HEK293 (cell line): ENCODE measurements at regions not wholly inside any gene's neighbourhood (a gene's known extent, or its start where the extent isn't known, plus 50 kb on each side); places are given as distances from the start of the nearest gene placed in this dataset.

Experiments
- FEZF1 ChIP-seq: fragments of 450-650 bp; formaldehyde crosslinking; IDR thresholded peaks from 2 replicates; pipeline ENCODE4 v1.5.1; 2016; ENCODE audit warnings: missing biosample characterization, missing genetic modification characterization
- GLI4 ChIP-seq: fragments of 450-650 bp; formaldehyde crosslinking; IDR thresholded peaks from 2 replicates; pipeline ENCODE4 v1.5.1; 2016; ENCODE audit warnings: missing biosample characterization, missing genetic modification characterization
- KLF10 ChIP-seq: fragments of 450-650 bp; IDR thresholded peaks from 2 replicates; pipeline ENCODE4 v1.5.1; 2018; ENCODE audit warnings: missing biosample characterization, mild to moderate bottlenecking, missing genetic modification characterization
- OSR2 ChIP-seq: fragments of 450-650 bp; formaldehyde crosslinking; IDR thresholded peaks from 2 replicates; pipeline ENCODE4 v1.5.1; 2016; ENCODE audit warnings: missing biosample characterization, missing genetic modification characterization
- SP2 ChIP-seq: fragments of 450-650 bp; formaldehyde crosslinking; IDR thresholded peaks from 2 replicates; pipeline ENCODE4 v1.5.1; 2016; ENCODE audit warnings: missing biosample characterization, missing genetic modification characterization
- TCF7L2 ChIP-seq: IDR thresholded peaks from 2 replicates; pipeline ENCODE4 v1.6.1; 2011; ENCODE audit warnings: low read depth, mild to moderate bottlenecking, inconsistent platforms, low read length, moderate library complexity, borderline replicate concordance
- YY1 ChIP-seq: fragments of 450-650 bp; formaldehyde crosslinking; IDR thresholded peaks from 2 replicates; pipeline ENCODE4 v1.5.1; 2018; ENCODE audit warnings: missing biosample characterization, missing genetic modification characterization
- ZNF2 ChIP-seq: fragments of 450-650 bp; formaldehyde crosslinking; IDR thresholded peaks from 2 replicates; pipeline ENCODE4 v1.5.1; 2016; ENCODE audit warnings: missing biosample characterization, missing genetic modification characterization
- ZNF24 ChIP-seq: fragments of 450-650 bp; formaldehyde crosslinking; IDR thresholded peaks from 2 replicates; pipeline ENCODE4 v1.5.1; 2016; ENCODE audit warnings: missing biosample characterization, missing genetic modification characterization
- ZNF366 ChIP-seq: fragments of 450-650 bp; formaldehyde crosslinking; conservative IDR thresholded peaks from 2 replicates; pipeline ENCODE4 v1.5.1; 2016; ENCODE audit warnings: missing biosample characterization, missing genetic modification characterization
- ZNF600 ChIP-seq: fragments of 450-650 bp; formaldehyde crosslinking; IDR thresholded peaks from 2 replicates; pipeline ENCODE4 v1.5.1; 2016; ENCODE audit warnings: missing biosample characterization, missing genetic modification characterization
- ZNF843 ChIP-seq: fragments of 450-650 bp; formaldehyde crosslinking; IDR thresholded peaks from 2 replicates; pipeline ENCODE4 v1.5.1; 2016; ENCODE audit warnings: missing biosample characterization, missing genetic modification characterization
- ZSCAN30 ChIP-seq: fragments of 450-650 bp; IDR thresholded peaks from 2 replicates; pipeline ENCODE4 v1.5.1; 2018; ENCODE audit warnings: missing biosample characterization, mild to moderate bottlenecking, missing genetic modification characterization, moderate library complexity
- ZXDB ChIP-seq: fragments of 450-650 bp; formaldehyde crosslinking; IDR thresholded peaks from 2 replicates; pipeline ENCODE4 v1.5.1; 2016; ENCODE audit warnings: missing biosample characterization, missing genetic modification characterization
- TF ChIP-seq, protein P1 (sequence below): fragments of 450-650 bp; formaldehyde crosslinking; IDR thresholded peaks from 2 replicates; pipeline ENCODE4 v1.5.1; 2016; ENCODE audit warnings: missing biosample characterization, missing genetic modification characterization
- TF ChIP-seq, protein P2 (sequence below): fragments of 450-650 bp; formaldehyde crosslinking; IDR thresholded peaks from 2 replicates; pipeline ENCODE4 v1.5.1; 2016; ENCODE audit warnings: missing biosample characterization, missing genetic modification characterization
- TF ChIP-seq, protein P3 (sequence below): fragments of 450-650 bp; formaldehyde crosslinking; IDR thresholded peaks from 2 replicates; pipeline ENCODE4 v1.5.1; 2017; ENCODE audit warnings: missing biosample characterization, missing genetic modification characterization
- TF ChIP-seq, protein P4 (sequence below): fragments of 450-650 bp; formaldehyde crosslinking; IDR thresholded peaks from 2 replicates; pipeline ENCODE4 v1.5.1; 2017; ENCODE audit warnings: missing biosample characterization, mild to moderate bottlenecking, missing genetic modification characterization, moderate library complexity
- TF ChIP-seq, protein P5 (sequence below): fragments of 450-650 bp; formaldehyde crosslinking; IDR thresholded peaks from 2 replicates; pipeline ENCODE4 v1.5.1; 2017; ENCODE audit warnings: missing biosample characterization, missing genetic modification characterization
- TF ChIP-seq, protein P6 (sequence below): fragments of 450-650 bp; formaldehyde crosslinking; IDR thresholded peaks from 2 replicates; pipeline ENCODE4 v1.5.1; 2016; ENCODE audit warnings: missing biosample characterization, missing genetic modification characterization
- TF ChIP-seq, protein P7 (sequence below): fragments of 450-650 bp; formaldehyde crosslinking; IDR thresholded peaks from 2 replicates; pipeline ENCODE4 v1.5.1; 2016; ENCODE audit warnings: missing biosample characterization, missing genetic modification characterization, borderline replicate concordance
- TF ChIP-seq, protein P8 (sequence below): fragments of 450-650 bp; IDR thresholded peaks from 2 replicates; pipeline ENCODE4 v1.5.1; 2018; ENCODE audit warnings: missing biosample characterization, missing genetic modification characterization

DNA sequence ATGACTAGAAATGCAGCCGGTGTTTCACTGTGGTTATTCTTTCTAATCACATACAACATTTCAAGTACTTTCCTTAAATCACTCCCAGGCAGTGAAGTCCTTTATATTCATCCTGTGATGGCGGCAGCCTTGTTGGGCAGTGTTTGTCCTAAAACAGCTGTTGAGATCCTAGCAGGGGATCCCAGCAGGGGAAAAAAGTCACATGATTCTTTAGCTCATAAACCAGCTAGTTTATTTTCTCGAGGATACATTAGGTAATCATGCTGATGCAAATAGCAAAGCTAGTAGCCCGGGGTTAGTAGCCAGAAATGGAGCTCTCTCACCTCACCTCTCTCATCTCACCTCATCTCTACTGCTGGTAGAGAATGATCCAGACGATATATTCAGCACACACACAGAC is 70.5 kb downstream of the FOXD1 start (continued):
- TF ChIP-seq, protein P1, sequence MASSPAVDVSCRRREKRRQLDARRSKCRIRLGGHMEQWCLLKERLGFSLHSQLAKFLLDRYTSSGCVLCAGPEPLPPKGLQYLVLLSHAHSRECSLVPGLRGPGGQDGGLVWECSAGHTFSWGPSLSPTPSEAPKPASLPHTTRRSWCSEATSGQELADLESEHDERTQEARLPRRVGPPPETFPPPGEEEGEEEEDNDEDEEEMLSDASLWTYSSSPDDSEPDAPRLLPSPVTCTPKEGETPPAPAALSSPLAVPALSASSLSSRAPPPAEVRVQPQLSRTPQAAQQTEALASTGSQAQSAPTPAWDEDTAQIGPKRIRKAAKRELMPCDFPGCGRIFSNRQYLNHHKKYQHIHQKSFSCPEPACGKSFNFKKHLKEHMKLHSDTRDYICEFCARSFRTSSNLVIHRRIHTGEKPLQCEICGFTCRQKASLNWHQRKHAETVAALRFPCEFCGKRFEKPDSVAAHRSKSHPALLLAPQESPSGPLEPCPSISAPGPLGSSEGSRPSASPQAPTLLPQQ = 0 out of 2 replicates have a peak, but pooled peaks have one; percentile 51
- TF ChIP-seq YY1 = peak; percentile 36; the same call in 1 of the 2 replicates
- TF ChIP-seq ZNF843 = peak; percentile 55; the same call in 1 of the 2 replicates
- peak; percentile 77 for TF ChIP-seq OSR2 (tag by site-specific recombination)
- no peak for TF ChIP-seq SP2 (tag by site-specific recombination)
- TF ChIP-seq FEZF1 (tag by site-specific recombination) = peak; percentile 54; the same call in 1 of the 2 replicates
- no peak for TF ChIP-seq GLI4 (tag by site-specific recombination)
- TF ChIP-seq TCF7L2 = peak; percentile 18; the same call in 1 of the 2 replicates
- TF ChIP-seq ZNF600 = no peak
- TF ChIP-seq, protein P2, sequence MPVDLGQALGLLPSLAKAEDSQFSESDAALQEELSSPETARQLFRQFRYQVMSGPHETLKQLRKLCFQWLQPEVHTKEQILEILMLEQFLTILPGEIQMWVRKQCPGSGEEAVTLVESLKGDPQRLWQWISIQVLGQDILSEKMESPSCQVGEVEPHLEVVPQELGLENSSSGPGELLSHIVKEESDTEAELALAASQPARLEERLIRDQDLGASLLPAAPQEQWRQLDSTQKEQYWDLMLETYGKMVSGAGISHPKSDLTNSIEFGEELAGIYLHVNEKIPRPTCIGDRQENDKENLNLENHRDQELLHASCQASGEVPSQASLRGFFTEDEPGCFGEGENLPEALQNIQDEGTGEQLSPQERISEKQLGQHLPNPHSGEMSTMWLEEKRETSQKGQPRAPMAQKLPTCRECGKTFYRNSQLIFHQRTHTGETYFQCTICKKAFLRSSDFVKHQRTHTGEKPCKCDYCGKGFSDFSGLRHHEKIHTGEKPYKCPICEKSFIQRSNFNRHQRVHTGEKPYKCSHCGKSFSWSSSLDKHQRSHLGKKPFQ = peak; percentile 26; the same call in 1 of the 2 replicates
- TF ChIP-seq, protein P3, sequence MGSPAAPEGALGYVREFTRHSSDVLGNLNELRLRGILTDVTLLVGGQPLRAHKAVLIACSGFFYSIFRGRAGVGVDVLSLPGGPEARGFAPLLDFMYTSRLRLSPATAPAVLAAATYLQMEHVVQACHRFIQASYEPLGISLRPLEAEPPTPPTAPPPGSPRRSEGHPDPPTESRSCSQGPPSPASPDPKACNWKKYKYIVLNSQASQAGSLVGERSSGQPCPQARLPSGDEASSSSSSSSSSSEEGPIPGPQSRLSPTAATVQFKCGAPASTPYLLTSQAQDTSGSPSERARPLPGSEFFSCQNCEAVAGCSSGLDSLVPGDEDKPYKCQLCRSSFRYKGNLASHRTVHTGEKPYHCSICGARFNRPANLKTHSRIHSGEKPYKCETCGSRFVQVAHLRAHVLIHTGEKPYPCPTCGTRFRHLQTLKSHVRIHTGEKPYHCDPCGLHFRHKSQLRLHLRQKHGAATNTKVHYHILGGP = peak; percentile 61; the same call in 1 of the 2 replicates
- TF ChIP-seq ZNF2 (tag by site-specific recombination) = peak; percentile 44; the same call in 1 of the 2 replicates
- TF ChIP-seq, protein P4, sequence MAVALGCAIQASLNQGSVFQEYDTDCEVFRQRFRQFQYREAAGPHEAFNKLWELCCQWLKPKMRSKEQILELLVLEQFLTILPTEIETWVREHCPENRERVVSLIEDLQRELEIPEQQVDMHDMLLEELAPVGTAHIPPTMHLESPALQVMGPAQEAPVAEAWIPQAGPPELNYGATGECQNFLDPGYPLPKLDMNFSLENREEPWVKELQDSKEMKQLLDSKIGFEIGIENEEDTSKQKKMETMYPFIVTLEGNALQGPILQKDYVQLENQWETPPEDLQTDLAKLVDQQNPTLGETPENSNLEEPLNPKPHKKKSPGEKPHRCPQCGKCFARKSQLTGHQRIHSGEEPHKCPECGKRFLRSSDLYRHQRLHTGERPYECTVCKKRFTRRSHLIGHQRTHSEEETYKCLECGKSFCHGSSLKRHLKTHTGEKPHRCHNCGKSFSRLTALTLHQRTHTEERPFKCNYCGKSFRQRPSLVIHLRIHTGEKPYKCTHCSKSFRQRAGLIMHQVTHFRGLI = peak; percentile 80; the same call in 1 of the 2 replicates
- peak; percentile 78; the same call in 1 of the 2 replicates for TF ChIP-seq ZNF366 (tag by site-specific recombination)
- TF ChIP-seq, protein P5, sequence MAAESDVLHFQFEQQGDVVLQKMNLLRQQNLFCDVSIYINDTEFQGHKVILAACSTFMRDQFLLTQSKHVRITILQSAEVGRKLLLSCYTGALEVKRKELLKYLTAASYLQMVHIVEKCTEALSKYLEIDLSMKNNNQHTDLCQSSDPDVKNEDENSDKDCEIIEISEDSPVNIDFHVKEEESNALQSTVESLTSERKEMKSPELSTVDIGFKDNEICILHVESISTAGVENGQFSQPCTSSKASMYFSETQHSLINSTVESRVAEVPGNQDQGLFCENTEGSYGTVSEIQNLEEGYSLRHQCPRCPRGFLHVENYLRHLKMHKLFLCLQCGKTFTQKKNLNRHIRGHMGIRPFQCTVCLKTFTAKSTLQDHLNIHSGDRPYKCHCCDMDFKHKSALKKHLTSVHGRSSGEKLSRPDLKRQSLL = peak; percentile 35; the same call in 1 of the 2 replicates
- TF ChIP-seq ZSCAN30 (tag by site-specific recombination) = peak; percentile 69
- TF ChIP-seq, protein P6, sequence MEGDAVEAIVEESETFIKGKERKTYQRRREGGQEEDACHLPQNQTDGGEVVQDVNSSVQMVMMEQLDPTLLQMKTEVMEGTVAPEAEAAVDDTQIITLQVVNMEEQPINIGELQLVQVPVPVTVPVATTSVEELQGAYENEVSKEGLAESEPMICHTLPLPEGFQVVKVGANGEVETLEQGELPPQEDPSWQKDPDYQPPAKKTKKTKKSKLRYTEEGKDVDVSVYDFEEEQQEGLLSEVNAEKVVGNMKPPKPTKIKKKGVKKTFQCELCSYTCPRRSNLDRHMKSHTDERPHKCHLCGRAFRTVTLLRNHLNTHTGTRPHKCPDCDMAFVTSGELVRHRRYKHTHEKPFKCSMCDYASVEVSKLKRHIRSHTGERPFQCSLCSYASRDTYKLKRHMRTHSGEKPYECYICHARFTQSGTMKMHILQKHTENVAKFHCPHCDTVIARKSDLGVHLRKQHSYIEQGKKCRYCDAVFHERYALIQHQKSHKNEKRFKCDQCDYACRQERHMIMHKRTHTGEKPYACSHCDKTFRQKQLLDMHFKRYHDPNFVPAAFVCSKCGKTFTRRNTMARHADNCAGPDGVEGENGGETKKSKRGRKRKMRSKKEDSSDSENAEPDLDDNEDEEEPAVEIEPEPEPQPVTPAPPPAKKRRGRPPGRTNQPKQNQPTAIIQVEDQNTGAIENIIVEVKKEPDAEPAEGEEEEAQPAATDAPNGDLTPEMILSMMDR (tag by site-specific recombination) = no peak
- peak; percentile 54; the same call in 1 of the 2 replicates for TF ChIP-seq KLF10 (tag by site-specific recombination)
- peak; percentile 81 for TF ChIP-seq ZXDB (tag by site-specific recombination)
- peak; percentile 88 for TF ChIP-seq ZNF24 (tag by site-specific recombination)
- TF ChIP-seq, protein P7, sequence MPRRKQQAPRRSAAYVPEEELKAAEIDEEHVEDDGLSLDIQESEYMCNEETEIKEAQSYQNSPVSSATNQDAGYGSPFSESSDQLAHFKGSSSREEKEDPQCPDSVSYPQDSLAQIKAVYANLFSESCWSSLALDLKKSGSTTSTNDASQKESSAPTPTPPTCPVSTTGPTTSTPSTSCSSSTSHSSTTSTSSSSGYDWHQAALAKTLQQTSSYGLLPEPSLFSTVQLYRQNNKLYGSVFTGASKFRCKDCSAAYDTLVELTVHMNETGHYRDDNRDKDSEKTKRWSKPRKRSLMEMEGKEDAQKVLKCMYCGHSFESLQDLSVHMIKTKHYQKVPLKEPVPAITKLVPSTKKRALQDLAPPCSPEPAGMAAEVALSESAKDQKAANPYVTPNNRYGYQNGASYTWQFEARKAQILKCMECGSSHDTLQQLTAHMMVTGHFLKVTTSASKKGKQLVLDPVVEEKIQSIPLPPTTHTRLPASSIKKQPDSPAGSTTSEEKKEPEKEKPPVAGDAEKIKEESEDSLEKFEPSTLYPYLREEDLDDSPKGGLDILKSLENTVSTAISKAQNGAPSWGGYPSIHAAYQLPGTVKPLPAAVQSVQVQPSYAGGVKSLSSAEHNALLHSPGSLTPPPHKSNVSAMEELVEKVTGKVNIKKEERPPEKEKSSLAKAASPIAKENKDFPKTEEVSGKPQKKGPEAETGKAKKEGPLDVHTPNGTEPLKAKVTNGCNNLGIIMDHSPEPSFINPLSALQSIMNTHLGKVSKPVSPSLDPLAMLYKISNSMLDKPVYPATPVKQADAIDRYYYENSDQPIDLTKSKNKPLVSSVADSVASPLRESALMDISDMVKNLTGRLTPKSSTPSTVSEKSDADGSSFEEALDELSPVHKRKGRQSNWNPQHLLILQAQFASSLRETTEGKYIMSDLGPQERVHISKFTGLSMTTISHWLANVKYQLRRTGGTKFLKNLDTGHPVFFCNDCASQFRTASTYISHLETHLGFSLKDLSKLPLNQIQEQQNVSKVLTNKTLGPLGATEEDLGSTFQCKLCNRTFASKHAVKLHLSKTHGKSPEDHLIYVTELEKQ = 0 out of 2 replicates have a peak, but pooled peaks have one; percentile 6
- TF ChIP-seq, protein P8, sequence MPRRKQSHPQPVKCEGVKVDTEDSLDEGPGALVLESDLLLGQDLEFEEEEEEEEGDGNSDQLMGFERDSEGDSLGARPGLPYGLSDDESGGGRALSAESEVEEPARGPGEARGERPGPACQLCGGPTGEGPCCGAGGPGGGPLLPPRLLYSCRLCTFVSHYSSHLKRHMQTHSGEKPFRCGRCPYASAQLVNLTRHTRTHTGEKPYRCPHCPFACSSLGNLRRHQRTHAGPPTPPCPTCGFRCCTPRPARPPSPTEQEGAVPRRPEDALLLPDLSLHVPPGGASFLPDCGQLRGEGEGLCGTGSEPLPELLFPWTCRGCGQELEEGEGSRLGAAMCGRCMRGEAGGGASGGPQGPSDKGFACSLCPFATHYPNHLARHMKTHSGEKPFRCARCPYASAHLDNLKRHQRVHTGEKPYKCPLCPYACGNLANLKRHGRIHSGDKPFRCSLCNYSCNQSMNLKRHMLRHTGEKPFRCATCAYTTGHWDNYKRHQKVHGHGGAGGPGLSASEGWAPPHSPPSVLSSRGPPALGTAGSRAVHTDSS (tag by site-specific recombination) = 0 out of 2 replicates have a peak, but pooled peaks have one; percentile 30
